SK-N-SH treated with all-trans-retinoic acid at 6 μM for 48 hours (cell line): ENCODE measurements at regions not wholly inside any gene's neighbourhood (a gene's known extent, or its start where the extent isn't known, plus 50 kb on each side); places are given as distances from the start of the nearest gene placed in this dataset.

Source experiments
- ATAC-seq: fragments of 200-7000 bp; cut with Tn5 transposase; 3 replicates; pipeline ENCODE4 v1.9.1; 2020; ENCODE audit warnings: mild to moderate bottlenecking, moderate library complexity
- ARNTL ChIP-seq: fragments of 450-650 bp; formaldehyde crosslinking; IDR thresholded peaks from 2 replicates; pipeline ENCODE4 v1.5.0; 2020; ENCODE audit warnings: low read depth, mild to moderate bottlenecking, moderate library complexity, borderline replicate concordance
- BACH2 ChIP-seq: fragments of 250-450 bp; sonication (Bioruptor Pico); IDR thresholded peaks from 2 replicates; pipeline ENCODE4 v1.9.0; 2021; ENCODE audit warnings: mild to moderate bottlenecking, borderline replicate concordance
- CREB5 ChIP-seq: fragments of 250-450 bp; sonication (Bioruptor Pico); IDR thresholded peaks from 2 replicates; pipeline ENCODE4 v1.5.1; 2020; ENCODE audit warnings: low read depth, mild to moderate bottlenecking, moderate library complexity
- CSRNP3 ChIP-seq: fragments of 250-450 bp; sonication (Bioruptor Pico); IDR thresholded peaks from 2 replicates; pipeline ENCODE4 v1.5.1; 2021; ENCODE audit warnings: mild to moderate bottlenecking, moderate library complexity
- GLIS3 ChIP-seq: fragments of 250-450 bp; sonication (Bioruptor Pico); IDR thresholded peaks from 2 replicates; pipeline ENCODE4 v1.5.0; 2020; ENCODE audit warnings: mild to moderate bottlenecking, moderate library complexity
- OSR1 ChIP-seq: fragments of 250-450 bp; sonication (Bioruptor Pico); IDR thresholded peaks from 2 replicates; pipeline ENCODE4 v1.8.0; 2022; ENCODE audit warnings: moderate library complexity, mild to moderate bottlenecking, inconsistent platforms
- POU6F1 ChIP-seq: fragments of 250-450 bp; sonication (Bioruptor Pico); IDR thresholded peaks from 2 replicates; pipeline ENCODE4 v1.8.0; 2021; ENCODE audit warnings: low read depth, mild to moderate bottlenecking, moderate library complexity, borderline replicate concordance
- SNAI2 ChIP-seq: fragments of 250-450 bp; sonication (Bioruptor Pico); IDR thresholded peaks from 2 replicates; pipeline ENCODE4 v1.5.0; 2020; ENCODE audit warnings: mild to moderate bottlenecking, moderate library complexity
- TCF4 ChIP-seq: fragments of 250-450 bp; sonication (Bioruptor Pico); IDR thresholded peaks from 2 replicates; pipeline ENCODE4 v1.8.0; 2021; ENCODE audit warnings: mild to moderate bottlenecking, moderate library complexity, borderline replicate concordance
- TOX ChIP-seq: fragments of 250-450 bp; sonication (Bioruptor Pico); IDR thresholded peaks from 2 replicates; pipeline ENCODE4 v1.8.0; 2021; ENCODE audit warnings: mild to moderate bottlenecking, moderate library complexity, borderline replicate concordance
- TSHZ2 ChIP-seq: fragments of 250-450 bp; sonication (Bioruptor Pico); IDR thresholded peaks from 2 replicates; pipeline ENCODE4 v1.5.0; 2020; ENCODE audit warnings: mild to moderate bottlenecking, moderate library complexity
- ZFP30 ChIP-seq: fragments of 450-650 bp; formaldehyde crosslinking; IDR thresholded peaks from 2 replicates; pipeline ENCODE4 v1.5.0; 2022; ENCODE audit warnings: mild to moderate bottlenecking, moderate library complexity
- ZNF565 ChIP-seq: fragments of 450-650 bp; formaldehyde crosslinking; conservative IDR thresholded peaks from 2 replicates; pipeline ENCODE4 v1.5.0; 2020; ENCODE audit warnings: low read depth, mild to moderate bottlenecking, moderate library complexity
- ZNF70 ChIP-seq: fragments of 450-650 bp; formaldehyde crosslinking; IDR thresholded peaks from 2 replicates; pipeline ENCODE4 v1.5.0; 2020; ENCODE audit warnings: mild to moderate bottlenecking, moderate library complexity
- ZNF8 ChIP-seq: fragments of 450-650 bp; formaldehyde crosslinking; IDR thresholded peaks from 2 replicates; pipeline ENCODE4 v1.5.0; 2020; ENCODE audit warnings: mild to moderate bottlenecking, moderate library complexity

- no peak for ATAC-seq
Measured at GRCh38 chr20:24866008-24866407, 83.1 kb upstream of the CST7 start.

GRCh38 chr20:24866742-24867141 lies 82.3 kb upstream of the CST7 start:
- ATAC-seq: no peak
- TF ChIP-seq CSRNP3 (CRISPR knock-in tag) (no peak), TOX (CRISPR knock-in tag) (no peak), TCF4 (CRISPR knock-in tag) (no peak), BACH2 (CRISPR knock-in tag) (no peak), CREB5 (CRISPR knock-in tag) (no peak)
- TF ChIP-seq, all 23 proteins: peak for 0

More at GRCh38 chr20:24866008-24866407, 83.1 kb upstream of the CST7 start:
- TF ChIP-seq POU6F1 (CRISPR knock-in tag) (no peak), BACH2 (CRISPR knock-in tag) (no peak), OSR1 (CRISPR knock-in tag) (no peak)

GRCh38 chr20:24867556-24867955 lies 81.5 kb upstream of the CST7 start:
- no peak for ATAC-seq
- TF ChIP-seq BACH2 (CRISPR knock-in tag) (no peak), GLIS3 (no peak), TSHZ2 (CRISPR knock-in tag) (no peak)

- TF ChIP-seq ZFP30 (CRISPR knock-in tag) (no peak), ZNF70 (CRISPR knock-in tag) (no peak), ZNF565 (CRISPR knock-in tag) (no peak), SNAI2 (no peak), BACH2 (CRISPR knock-in tag) (no peak), ARNTL (CRISPR knock-in tag) (no peak), CSRNP3 (CRISPR knock-in tag) (no peak), ZNF8 (CRISPR knock-in tag) (no peak)
- ATAC-seq: no peak
Measured at GRCh38 chr20:24868396-24868927, 80.6 kb upstream of the CST7 start.

GRCh38 chr20:24868959-24869358 lies 80.1 kb upstream of the CST7 start:
- TF ChIP-seq ZNF8 (CRISPR knock-in tag) (no peak), TSHZ2 (CRISPR knock-in tag) (no peak), OSR1 (CRISPR knock-in tag) (no peak), GLIS3 (no peak)
- ATAC-seq: no peak
